HFFc6 (cell line): ENCODE measurements at regions not wholly inside any gene's neighbourhood (a gene's known extent, or its start where the extent isn't known, plus 50 kb on each side); places are given as distances from the start of the nearest gene placed in this dataset.
A peak's percentile ranks its signal among the peaks of the same experiment; 100 is the strongest.
"Not testable (repeated sequence)": the region's sequence is repeated elsewhere in the genome, so short reads cannot be mapped to it uniquely, and the experiment has no call there.

Experiments used
- DNase-seq: peaks from one replicate; pipeline ENCODE4 v3.0.0-alpha.2; 2018
- H3K27ac Mint-ChIP-seq: 2 replicates; pipeline ENCODE4 v1.8.0; 2020; ENCODE audit warnings: mild to moderate bottlenecking, mixed read lengths
- H3K27me3 Mint-ChIP-seq: 2 replicates; pipeline ENCODE4 v1.8.0; 2021; ENCODE audit warnings: mild to moderate bottlenecking, moderate library complexity, mixed read lengths; ENCODE audit not compliant: insufficient read depth
- H3K36me3 Mint-ChIP-seq: 2 replicates; pipeline ENCODE4 v1.8.0; 2021; ENCODE audit warnings: low read depth, mixed read lengths
- H3K4me1 Mint-ChIP-seq: 2 replicates; pipeline ENCODE4 v1.8.0; 2020; ENCODE audit warnings: low read depth, mixed read lengths
- H3K4me3 Mint-ChIP-seq: 2 replicates; pipeline ENCODE4 v1.8.0; 2020; ENCODE audit warnings: mild to moderate bottlenecking, moderate library complexity, mixed read lengths
- H3K9me3 Mint-ChIP-seq: 2 replicates; pipeline ENCODE4 v1.8.0; 2020; ENCODE audit warnings: mild to moderate bottlenecking, mixed read lengths
- TF ChIP-seq, protein P1 (sequence below): fragments of 200-600 bp; sonication (generic); IDR thresholded peaks from 2 replicates; pipeline ENCODE4 v1.5.0; 2021; ENCODE audit warnings: antibody characterized with exemption, mild to moderate bottlenecking

DNA sequence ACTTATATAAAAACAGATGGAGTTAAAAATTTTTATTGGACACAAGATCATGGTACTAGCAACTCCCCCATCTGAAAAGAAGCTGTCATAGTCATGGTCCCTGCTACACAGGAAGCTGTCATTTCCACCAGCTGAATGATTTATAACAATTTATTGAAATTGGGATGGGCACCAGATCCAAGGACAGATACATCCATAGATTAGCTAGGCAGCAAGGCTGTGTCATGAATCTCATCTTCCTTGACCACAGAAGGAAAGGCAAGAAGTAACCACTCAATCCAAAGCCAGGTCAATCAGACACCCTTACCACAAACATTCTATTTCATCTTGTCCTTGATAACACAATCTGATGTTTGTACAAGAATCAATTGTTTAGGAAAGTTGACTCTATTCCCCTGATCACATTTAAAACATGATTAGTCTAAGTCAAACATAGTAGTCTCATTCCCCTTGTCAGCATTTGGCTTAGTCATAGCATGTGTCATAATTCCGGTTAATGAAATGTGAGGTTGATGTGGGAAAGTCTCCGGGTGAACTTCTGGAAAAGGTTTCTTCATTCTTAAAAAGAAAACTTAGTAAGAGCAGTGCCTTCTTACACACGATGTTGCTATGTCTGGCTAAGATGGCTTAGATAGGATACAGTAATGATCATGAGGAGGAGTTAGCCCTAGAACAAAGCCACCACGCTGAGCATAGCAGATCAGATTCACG is 462.6 kb upstream of the PAPPA start:
- peaks cover 80% of the 10 kb centered on the region for H3K4me1 Mint-ChIP-seq
- peak overlapping the region; percentile 97 for H3K27ac Mint-ChIP-seq
- no peaks in the 10 kb centered on the region; the same call in 1 of the 2 replicates for H3K27me3 Mint-ChIP-seq
- H3K36me3 Mint-ChIP-seq: 0 out of 2 replicates have a peak, but pooled peaks cover 4% of the 10 kb centered on the region
- TF ChIP-seq, protein P1, sequence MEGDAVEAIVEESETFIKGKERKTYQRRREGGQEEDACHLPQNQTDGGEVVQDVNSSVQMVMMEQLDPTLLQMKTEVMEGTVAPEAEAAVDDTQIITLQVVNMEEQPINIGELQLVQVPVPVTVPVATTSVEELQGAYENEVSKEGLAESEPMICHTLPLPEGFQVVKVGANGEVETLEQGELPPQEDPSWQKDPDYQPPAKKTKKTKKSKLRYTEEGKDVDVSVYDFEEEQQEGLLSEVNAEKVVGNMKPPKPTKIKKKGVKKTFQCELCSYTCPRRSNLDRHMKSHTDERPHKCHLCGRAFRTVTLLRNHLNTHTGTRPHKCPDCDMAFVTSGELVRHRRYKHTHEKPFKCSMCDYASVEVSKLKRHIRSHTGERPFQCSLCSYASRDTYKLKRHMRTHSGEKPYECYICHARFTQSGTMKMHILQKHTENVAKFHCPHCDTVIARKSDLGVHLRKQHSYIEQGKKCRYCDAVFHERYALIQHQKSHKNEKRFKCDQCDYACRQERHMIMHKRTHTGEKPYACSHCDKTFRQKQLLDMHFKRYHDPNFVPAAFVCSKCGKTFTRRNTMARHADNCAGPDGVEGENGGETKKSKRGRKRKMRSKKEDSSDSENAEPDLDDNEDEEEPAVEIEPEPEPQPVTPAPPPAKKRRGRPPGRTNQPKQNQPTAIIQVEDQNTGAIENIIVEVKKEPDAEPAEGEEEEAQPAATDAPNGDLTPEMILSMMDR: no peak
- peak; percentile 98 for DNase-seq
- H3K9me3 Mint-ChIP-seq: no peaks in the 10 kb centered on the region
- peak overlapping the region; percentile 69 for H3K4me3 Mint-ChIP-seq

- Mint-ChIP-seq H3K4me3 (peak overlapping the region; percentile 69), H3K9me3 (no peaks in the 10 kb centered on the region), H3K4me1 (peaks cover 80% of the 10 kb centered on the region), H3K27ac (peak overlapping the region; percentile 97), H3K27me3 (no peaks in the 10 kb centered on the region; the same call in 1 of the 2 replicates), H3K36me3 (0 out of 2 replicates have a peak, but pooled peaks cover 4% of the 10 kb centered on the region)
- peak; percentile 85 for DNase-seq
- TF ChIP-seq, protein P1: no peak
These were observed 461.9 kb upstream of the PAPPA start for GRCh38 chr9:115691693-115692092.

DNA sequence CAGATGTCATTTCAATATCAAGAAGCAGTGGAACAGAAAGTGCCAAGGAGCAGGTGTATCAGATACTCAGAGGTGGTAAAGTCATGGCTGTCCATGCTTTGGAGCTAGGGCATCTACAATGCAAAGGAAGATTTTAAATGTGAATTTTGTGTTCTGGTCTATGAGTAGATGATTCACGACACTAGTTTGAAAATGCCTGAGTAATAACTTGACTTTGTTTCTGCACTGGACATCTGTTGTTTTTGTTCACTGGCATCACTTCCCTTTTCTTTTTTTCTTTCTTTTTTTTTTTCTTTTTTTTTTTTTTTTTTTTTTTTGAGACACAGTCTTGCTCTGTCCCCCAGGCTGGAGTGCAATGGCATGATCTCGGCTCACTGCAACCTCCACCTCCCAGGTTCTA is 460.7 kb upstream of the PAPPA start:
- H3K27ac Mint-ChIP-seq: peak overlapping the region; percentile 97
- not testable (repeated sequence) for H3K36me3 Mint-ChIP-seq, H3K27me3 Mint-ChIP-seq, H3K4me3 Mint-ChIP-seq, H3K9me3 Mint-ChIP-seq
- DNase-seq: peak; percentile 28
- peaks cover 70% of the 10 kb centered on the region for H3K4me1 Mint-ChIP-seq

- DNase-seq: peak; percentile 86
- no peaks in the 10 kb centered on the region for H3K27me3 Mint-ChIP-seq
These were observed 459.6 kb upstream of the PAPPA start for GRCh38 chr9:115694014-115694413.

DNA sequence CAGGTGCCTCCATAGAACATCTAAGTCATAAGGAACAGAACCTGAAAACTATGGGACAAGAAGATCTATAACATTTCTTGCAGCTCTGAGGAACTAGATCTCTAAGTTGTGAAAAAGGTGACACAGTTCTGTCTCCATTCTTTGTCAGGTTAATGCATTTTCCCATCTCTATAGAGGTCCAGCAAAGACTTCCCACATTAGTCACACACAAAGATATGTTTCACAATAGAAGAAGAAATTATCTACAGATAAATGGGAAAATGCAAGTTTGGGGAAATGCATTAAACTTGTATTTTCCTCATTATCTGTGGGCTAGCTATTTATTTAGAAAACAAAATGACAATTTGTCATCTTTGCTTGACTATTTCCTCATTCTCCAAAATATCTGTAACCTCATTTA is 458.6 kb upstream of the PAPPA start:
- H3K4me1 Mint-ChIP-seq: peaks cover 52% of the 10 kb centered on the region
- H3K27ac Mint-ChIP-seq: no peak overlapping the region
- H3K27me3 Mint-ChIP-seq: no peaks in the 10 kb centered on the region
- no peaks in the 10 kb centered on the region for H3K36me3 Mint-ChIP-seq
- no peak overlapping the region for H3K4me3 Mint-ChIP-seq
- DNase-seq: no peak
- no peaks in the 10 kb centered on the region for H3K9me3 Mint-ChIP-seq
- TF ChIP-seq, protein P1: no peak

More at GRCh38 chr9:115694014-115694413, 459.6 kb upstream of the PAPPA start:
- TF ChIP-seq, protein P1: peak; percentile 84
- Mint-ChIP-seq H3K36me3 (no peaks in the 10 kb centered on the region), H3K9me3 (no peaks in the 10 kb centered on the region), H3K4me1 (peaks cover 62% of the 10 kb centered on the region), H3K27ac (peak overlapping the region; percentile 41), H3K4me3 (no peak overlapping the region)

GRCh38 chr9:115712981-115713380 is 440.6 kb upstream of the PAPPA start:
- TF ChIP-seq, protein P1: no peak
- H3K4me1 Mint-ChIP-seq: peaks cover 16% of the 10 kb centered on the region
- no peak for DNase-seq
- no peaks in the 10 kb centered on the region; the same call in 1 of the 2 replicates for H3K27me3 Mint-ChIP-seq
- no peak overlapping the region for H3K27ac Mint-ChIP-seq
- no peak overlapping the region for H3K4me3 Mint-ChIP-seq
- H3K36me3 Mint-ChIP-seq: no peaks in the 10 kb centered on the region
- no peaks in the 10 kb centered on the region for H3K9me3 Mint-ChIP-seq
